ENCODE measurements at regions not wholly inside any gene's neighbourhood (a gene's known extent, or its start where the extent isn't known, plus 50 kb on each side); places are given as distances from the start of the nearest gene placed in this dataset.

DNA sequence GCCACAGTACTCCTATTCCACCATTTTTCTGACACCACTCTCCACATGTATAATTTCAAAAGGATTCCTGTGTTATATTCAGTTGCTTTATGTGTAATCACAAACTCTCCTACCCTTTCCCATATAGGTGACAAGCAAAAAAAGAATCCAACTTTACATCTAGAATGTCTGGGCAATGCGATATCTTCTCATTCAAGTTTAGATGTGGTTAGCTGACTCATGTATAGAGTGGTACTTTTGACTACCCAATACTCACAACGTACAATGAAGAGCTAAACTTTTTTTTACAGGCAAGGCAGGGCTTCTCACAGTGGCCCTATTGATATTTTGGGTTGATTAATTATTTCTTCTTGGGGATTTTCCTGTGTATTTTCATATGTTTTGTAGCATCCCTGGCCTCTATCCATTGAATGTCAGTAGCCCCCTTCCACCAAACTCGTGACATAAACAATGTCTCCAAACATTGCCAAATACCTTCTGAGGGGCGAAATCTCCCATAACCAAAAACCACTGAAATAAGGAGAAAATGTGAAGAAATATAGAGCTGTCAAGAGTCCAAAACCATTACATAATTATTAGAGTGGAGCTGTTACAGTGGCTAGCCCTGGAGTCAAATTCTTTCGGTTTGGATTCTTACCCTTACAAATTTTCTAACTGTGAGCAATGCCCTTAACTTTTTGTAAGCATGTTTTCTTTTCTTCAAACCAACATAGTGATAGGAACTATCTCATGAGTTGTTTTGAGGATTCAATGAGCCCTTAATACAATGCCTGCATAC is 342.6 kb downstream of the NSUN3 start:
- TF ChIP-seq, protein P1, sequence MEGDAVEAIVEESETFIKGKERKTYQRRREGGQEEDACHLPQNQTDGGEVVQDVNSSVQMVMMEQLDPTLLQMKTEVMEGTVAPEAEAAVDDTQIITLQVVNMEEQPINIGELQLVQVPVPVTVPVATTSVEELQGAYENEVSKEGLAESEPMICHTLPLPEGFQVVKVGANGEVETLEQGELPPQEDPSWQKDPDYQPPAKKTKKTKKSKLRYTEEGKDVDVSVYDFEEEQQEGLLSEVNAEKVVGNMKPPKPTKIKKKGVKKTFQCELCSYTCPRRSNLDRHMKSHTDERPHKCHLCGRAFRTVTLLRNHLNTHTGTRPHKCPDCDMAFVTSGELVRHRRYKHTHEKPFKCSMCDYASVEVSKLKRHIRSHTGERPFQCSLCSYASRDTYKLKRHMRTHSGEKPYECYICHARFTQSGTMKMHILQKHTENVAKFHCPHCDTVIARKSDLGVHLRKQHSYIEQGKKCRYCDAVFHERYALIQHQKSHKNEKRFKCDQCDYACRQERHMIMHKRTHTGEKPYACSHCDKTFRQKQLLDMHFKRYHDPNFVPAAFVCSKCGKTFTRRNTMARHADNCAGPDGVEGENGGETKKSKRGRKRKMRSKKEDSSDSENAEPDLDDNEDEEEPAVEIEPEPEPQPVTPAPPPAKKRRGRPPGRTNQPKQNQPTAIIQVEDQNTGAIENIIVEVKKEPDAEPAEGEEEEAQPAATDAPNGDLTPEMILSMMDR (IDR thresholded peaks at IDR 0.05; ENCODE audit: low read depth, low read length, poor library complexity, severe bottlenecking) = no peak
- no peak for TF ChIP-seq EZH2phosphoT487 (IDR thresholded peaks at IDR 0.05; ENCODE audit: borderline replicate concordance, low read length)

Measured in DOHH2 (cell line).